ENCODE measurements at regions not wholly inside any gene's neighbourhood (a gene's known extent, or its start where the extent isn't known, plus 50 kb on each side); places are given as distances from the start of the nearest gene placed in this dataset.
A peak's percentile ranks its signal among the peaks of the same experiment; 100 is the strongest.

DNA sequence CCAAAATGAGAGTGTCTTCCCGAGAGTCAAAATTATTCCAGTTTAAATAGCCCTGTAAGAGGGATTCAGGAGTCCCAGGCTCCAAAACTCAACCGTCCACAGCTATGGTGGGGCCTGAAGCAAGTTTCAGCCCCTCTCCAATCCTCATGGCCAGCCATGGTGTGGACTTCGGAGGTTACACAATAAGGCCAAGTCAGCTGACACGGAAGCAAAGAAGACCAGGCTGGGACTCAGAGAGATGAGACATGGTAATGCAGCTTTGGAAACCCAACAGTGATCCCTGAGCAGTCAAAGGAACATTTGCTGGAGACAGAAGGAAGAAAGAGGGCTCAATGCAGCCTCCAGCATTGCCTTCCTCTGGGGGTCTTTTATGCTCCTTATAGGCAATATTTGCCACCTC is 324.6 kb upstream of the TLE3 start:
- Histone ChIP-seq H3K4me3 (no peak overlapping the region), H3K36me3 (no peaks in the 10 kb centered on the region), H3K27me3 (ENCODE audit: low read depth) (no peaks in the 10 kb centered on the region), H3K9me3 (no peaks in the 10 kb centered on the region), H3K4me1 (peaks cover 3% of the 10 kb centered on the region), H3K27ac (no peak overlapping the region)
- ATAC-seq (no peak), DNase-seq (no peak)
- TF ChIP-seq, protein P1, sequence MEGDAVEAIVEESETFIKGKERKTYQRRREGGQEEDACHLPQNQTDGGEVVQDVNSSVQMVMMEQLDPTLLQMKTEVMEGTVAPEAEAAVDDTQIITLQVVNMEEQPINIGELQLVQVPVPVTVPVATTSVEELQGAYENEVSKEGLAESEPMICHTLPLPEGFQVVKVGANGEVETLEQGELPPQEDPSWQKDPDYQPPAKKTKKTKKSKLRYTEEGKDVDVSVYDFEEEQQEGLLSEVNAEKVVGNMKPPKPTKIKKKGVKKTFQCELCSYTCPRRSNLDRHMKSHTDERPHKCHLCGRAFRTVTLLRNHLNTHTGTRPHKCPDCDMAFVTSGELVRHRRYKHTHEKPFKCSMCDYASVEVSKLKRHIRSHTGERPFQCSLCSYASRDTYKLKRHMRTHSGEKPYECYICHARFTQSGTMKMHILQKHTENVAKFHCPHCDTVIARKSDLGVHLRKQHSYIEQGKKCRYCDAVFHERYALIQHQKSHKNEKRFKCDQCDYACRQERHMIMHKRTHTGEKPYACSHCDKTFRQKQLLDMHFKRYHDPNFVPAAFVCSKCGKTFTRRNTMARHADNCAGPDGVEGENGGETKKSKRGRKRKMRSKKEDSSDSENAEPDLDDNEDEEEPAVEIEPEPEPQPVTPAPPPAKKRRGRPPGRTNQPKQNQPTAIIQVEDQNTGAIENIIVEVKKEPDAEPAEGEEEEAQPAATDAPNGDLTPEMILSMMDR (IDR thresholded peaks at IDR 0.05): no peak
- intact Hi-C loops (cut with DNase I): no loop called here

DNA sequence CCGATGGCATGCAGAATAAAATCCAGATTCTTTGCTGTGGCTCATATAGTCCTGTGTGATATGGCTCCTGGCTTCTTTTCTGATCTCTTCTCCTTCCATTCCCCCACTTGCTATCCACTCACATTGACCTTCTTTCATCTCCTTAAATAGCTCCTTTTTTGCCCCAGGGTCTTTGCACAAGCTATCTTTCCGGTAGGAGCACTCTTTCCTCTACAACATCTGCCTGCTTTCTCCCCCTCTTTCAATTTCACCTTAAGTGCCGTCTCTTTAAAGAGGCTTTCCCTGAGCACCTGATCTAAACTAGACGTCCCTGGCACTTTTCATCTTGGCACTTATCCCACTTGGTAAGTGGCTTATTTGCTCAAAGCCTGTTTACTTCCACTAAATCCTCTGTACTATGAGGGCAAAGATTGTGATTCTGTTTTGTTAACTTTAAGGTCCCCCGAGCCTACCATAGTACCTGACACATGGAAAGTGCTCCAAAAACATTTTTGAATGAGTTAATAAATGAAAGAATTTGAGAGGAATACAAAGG is 323.3 kb upstream of the TLE3 start:
- TF ChIP-seq, protein P1 (IDR thresholded peaks at IDR 0.05): no peak
- Histone ChIP-seq H3K9me3 (peaks cover 4% of the 10 kb centered on the region), H3K27ac (no peak overlapping the region), H3K27me3 (ENCODE audit: low read depth) (no peaks in the 10 kb centered on the region), H3K4me3 (no peak overlapping the region), H3K4me1 (peaks cover 3% of the 10 kb centered on the region), H3K36me3 (no peaks in the 10 kb centered on the region)
- ATAC-seq: peak; percentile 39 to 74
- intact Hi-C loops (cut with DNase I): no loop called here
- DNase-seq: no peak

DNA sequence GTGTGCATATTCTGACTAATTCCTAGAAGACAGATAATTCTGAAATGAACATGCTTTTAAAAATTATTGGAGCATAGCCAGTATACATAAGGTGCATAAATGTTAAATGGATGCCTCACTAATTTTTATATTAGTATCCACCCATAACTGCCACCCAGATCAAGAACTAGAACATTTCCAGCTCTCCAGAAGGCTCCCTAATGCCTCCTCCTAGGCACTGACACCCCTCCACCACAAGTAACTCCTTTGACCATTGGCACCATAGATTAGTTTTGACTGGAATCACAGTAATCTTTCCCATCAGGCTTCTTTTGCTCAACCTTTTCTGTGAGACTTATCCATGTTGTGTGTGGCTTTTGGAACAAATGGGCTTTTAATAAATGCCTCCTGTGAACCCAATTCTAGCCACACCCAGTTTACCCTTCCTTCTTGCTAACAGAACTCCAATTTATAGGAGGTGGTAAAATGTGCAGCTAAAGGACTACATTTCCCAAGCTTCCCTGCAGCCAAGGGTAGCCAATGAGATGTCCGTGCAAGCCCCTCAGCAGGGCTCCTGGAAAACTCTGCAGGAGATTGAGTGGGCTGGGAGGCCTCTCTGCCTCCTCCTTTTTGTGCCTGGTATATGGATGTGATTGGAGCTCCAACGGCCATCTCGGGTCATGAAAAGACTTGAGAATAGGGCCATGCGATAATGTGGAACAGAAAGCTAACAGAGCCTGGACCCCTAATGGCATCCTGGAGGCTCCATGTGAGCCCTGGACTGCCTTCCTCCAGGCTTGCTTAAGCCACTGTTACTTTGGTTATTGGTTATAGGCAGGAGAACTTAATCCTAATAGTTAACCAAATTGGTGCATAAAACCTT is 322.6 kb upstream of the TLE3 start:
- DNase-seq (no peak), ATAC-seq (no peak)
- peaks cover 3% of the 10 kb centered on the region for H3K4me1 ChIP-seq
- no peaks in the 10 kb centered on the region for H3K36me3 ChIP-seq
- intact Hi-C loops (cut with DNase I): no loop called here
- H3K27ac ChIP-seq: no peak overlapping the region
- TF ChIP-seq, protein P1 (IDR thresholded peaks at IDR 0.05): no peak
- H3K9me3 ChIP-seq: peaks cover 4% of the 10 kb centered on the region
- no peak overlapping the region for H3K4me3 ChIP-seq
- no peaks in the 10 kb centered on the region for H3K27me3 ChIP-seq (ENCODE audit: low read depth)

DNA sequence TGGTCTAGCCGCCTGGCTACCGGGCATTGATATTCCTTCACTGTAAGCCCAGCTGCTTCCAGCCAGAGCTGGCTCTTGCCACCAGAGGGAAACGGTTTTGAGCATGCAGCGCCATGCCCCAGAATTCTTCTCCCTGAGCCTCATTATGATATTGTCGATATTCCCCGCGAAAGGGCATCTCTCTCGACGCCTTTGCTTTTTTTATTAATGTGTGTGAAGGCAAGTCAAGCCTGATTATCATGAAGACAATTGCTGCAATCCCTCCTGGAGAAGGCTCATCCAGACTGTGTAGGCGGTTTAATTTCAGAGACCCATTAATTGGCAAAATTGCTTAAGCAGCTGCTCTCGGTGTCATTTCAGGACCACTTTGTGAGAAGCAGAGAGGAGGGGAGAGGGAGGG is 321.2 kb upstream of the TLE3 start:
- no peak for DNase-seq
- Histone ChIP-seq H3K27ac (no peak overlapping the region), H3K4me3 (no peak overlapping the region), H3K4me1 (peaks cover 3% of the 10 kb centered on the region), H3K36me3 (no peaks in the 10 kb centered on the region), H3K27me3 (ENCODE audit: low read depth) (no peaks in the 10 kb centered on the region), H3K9me3 (peaks cover 4% of the 10 kb centered on the region)
- ATAC-seq: no peak
- intact Hi-C loops (cut with DNase I): no loop called here
- TF ChIP-seq, protein P1 (IDR thresholded peaks at IDR 0.05): no peak

DNA sequence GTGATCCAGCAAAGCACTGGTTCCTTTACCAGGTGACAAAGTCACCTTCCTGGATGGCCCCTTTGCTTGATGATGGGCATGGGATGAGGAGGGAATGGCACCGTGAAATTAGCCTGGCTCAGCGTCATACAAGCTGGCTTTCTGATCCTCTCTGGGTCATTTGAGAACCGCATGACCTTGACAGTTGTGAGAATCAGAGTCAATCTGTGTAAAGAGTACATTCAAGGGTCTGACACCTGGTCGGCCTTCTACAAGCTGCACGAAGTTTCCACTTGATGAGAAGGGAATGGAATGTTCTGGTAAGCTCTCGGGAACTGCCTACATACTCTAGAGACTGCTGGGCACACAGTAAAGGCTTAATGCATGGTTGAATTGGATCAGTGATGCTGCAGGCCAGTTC is 319.8 kb upstream of the TLE3 start:
- ATAC-seq (no peak), DNase-seq (no peak)
- H3K27ac ChIP-seq: no peak overlapping the region
- TF ChIP-seq, protein P1 (IDR thresholded peaks at IDR 0.05): no peak
- no peaks in the 10 kb centered on the region for H3K36me3 ChIP-seq
- peaks cover 3% of the 10 kb centered on the region for H3K4me1 ChIP-seq
- H3K9me3 ChIP-seq: peaks cover 4% of the 10 kb centered on the region
- no peak overlapping the region for H3K4me3 ChIP-seq
- intact Hi-C loops (cut with DNase I): no loop called here
- H3K27me3 ChIP-seq (ENCODE audit: low read depth): no peaks in the 10 kb centered on the region

Measured in lower lobe of right lung (tissue), 2 donors.